GM12892 (cell line): ENCODE measurements at regions not wholly inside any gene's neighbourhood (a gene's known extent, or its start where the extent isn't known, plus 50 kb on each side); places are given as distances from the start of the nearest gene placed in this dataset.

Experiments used
- DNase-seq: peaks from one replicate; pipeline ENCODE4 v3.0.0; 2011; ENCODE audit not compliant: insufficient read length
- FAIRE-seq: peaks from 2 replicates; lab custom pipeline; 2011; peaks lifted over from hg19 to GRCh38; lab: Jason Lieb, UNC
- POLR2A ChIP-seq: IDR thresholded peaks from 2 replicates; pipeline ENCODE4 v1.6.1; 2011; ENCODE audit warnings: low read depth, low read length, control low read depth
- POLR2AphosphoS5 ChIP-seq: IDR thresholded peaks from 2 replicates; pipeline ENCODE4 v1.6.1; 2011; ENCODE audit warnings: low read depth, low read length, control low read depth
- TAF1 ChIP-seq: IDR thresholded peaks from 2 replicates; pipeline ENCODE4 v1.6.1; 2011; ENCODE audit warnings: low read depth, mild to moderate bottlenecking, control low read depth, low read length, borderline replicate concordance

- no peak for TF ChIP-seq POLR2A
- TF ChIP-seq TAF1: no peak
- TF ChIP-seq POLR2AphosphoS5: no peak
- FAIRE-seq (no peak), DNase-seq (no peak)
Observed at GRCh38 chr2:204051984-204052556, 115.5 kb downstream of the ICOS start.

GRCh38 chr2:204059016-204059415 lies 122.5 kb downstream of the ICOS start:
- TF ChIP-seq POLR2A (no peak), TAF1 (no peak), POLR2AphosphoS5 (no peak)
- FAIRE-seq (no peak), DNase-seq (no peak)

GRCh38 chr2:204060841-204061240 lies 124.3 kb downstream of the ICOS start:
- DNase-seq (no peak), FAIRE-seq (no peak)
- TF ChIP-seq POLR2A (no peak), POLR2AphosphoS5 (no peak), TAF1 (no peak)

- DNase-seq (no peak), FAIRE-seq (no peak)
- TF ChIP-seq TAF1 (no peak), POLR2AphosphoS5 (no peak), POLR2A (no peak)
Observed at GRCh38 chr2:204061241-204061640, 124.7 kb downstream of the ICOS start.

GRCh38 chr2:204064119-204064518 lies 127.6 kb downstream of the ICOS start:
- DNase-seq (no peak), FAIRE-seq (no peak)
- TF ChIP-seq TAF1 (no peak), POLR2A (no peak), POLR2AphosphoS5 (no peak)

GRCh38 chr2:204065566-204065965 lies 129.0 kb downstream of the ICOS start:
- TF ChIP-seq POLR2A: no peak
- TF ChIP-seq POLR2AphosphoS5: no peak
- TF ChIP-seq TAF1: no peak
- FAIRE-seq: no peak
- DNase-seq: no peak

- DNase-seq (no peak), FAIRE-seq (no peak)
- no peak for TF ChIP-seq TAF1
- no peak for TF ChIP-seq POLR2A
- no peak for TF ChIP-seq POLR2AphosphoS5
Observed at GRCh38 chr2:204066051-204066450, 129.5 kb downstream of the ICOS start.

- DNase-seq: no peak
- no peak for FAIRE-seq
- TF ChIP-seq TAF1: no peak
- no peak for TF ChIP-seq POLR2A
Observed at GRCh38 chr2:204069804-204070203, 133.2 kb downstream of the ICOS start.

- FAIRE-seq: peak; percentile 80
Observed at GRCh38 chr2:204072443-204073324, 136.1 kb downstream of the ICOS start.

GRCh38 chr2:204074456-204074855 lies 137.9 kb downstream of the ICOS start:
- FAIRE-seq: no peak
- no peak for DNase-seq
- TF ChIP-seq POLR2A: no peak
- no peak for TF ChIP-seq TAF1
- TF ChIP-seq POLR2AphosphoS5: no peak

More at GRCh38 chr2:204072443-204073324, 136.1 kb downstream of the ICOS start:
- no peak for DNase-seq
- TF ChIP-seq TAF1 (no peak), POLR2A (no peak), POLR2AphosphoS5 (no peak)

- DNase-seq (no peak), FAIRE-seq (no peak)
- TF ChIP-seq TAF1: no peak
- no peak for TF ChIP-seq POLR2A
- no peak for TF ChIP-seq POLR2AphosphoS5
Observed at GRCh38 chr2:204078003-204078698, 141.6 kb downstream of the ICOS start.
